OCI-LY3 (cell line): ENCODE measurements at regions not wholly inside any gene's neighbourhood (a gene's known extent, or its start where the extent isn't known, plus 50 kb on each side); places are given as distances from the start of the nearest gene placed in this dataset.

Source experiments
- H2AFZ ChIP-seq: fragments of 200-600, 300-600 bp; shearing (Covaris generic); 2 replicates; pipeline ENCODE4 v1.6.0; 2014; ENCODE audit warnings: antibody characterized with exemption, low read depth, low read length
- H3K27ac ChIP-seq: fragments of 200-600, 300-600 bp; sonication (generic); 2 replicates; pipeline ENCODE4 v1.5.1; 2014; ENCODE audit warnings: mild to moderate bottlenecking, low read length, moderate library complexity, mixed read lengths
- H3K27me3 ChIP-seq: fragments of 200-600, 300-600 bp; sonication (generic); 2 replicates; pipeline ENCODE4 v1.6.1; 2014; ENCODE audit warnings: low read depth, low read length, mixed read lengths
- H3K36me3 ChIP-seq: fragments of 200-600, 300-600 bp; sonication (generic); replicated peaks from 2 replicates; pipeline ENCODE3; 2014; ENCODE audit warnings: low read depth, low read length, mixed read lengths
- H3K4me1 ChIP-seq: fragments of 300-600, 200-600 bp; sonication (generic); 2 replicates; pipeline ENCODE4 v1.6.1; 2014; ENCODE audit warnings: low read length, mixed read lengths
- H3K4me2 ChIP-seq: fragments of 200-600, 300-600 bp; sonication (generic); 2 replicates; pipeline ENCODE4 v1.6.1; 2014; ENCODE audit warnings: low read length, mixed read lengths
- H3K4me3 ChIP-seq: fragments of 300-600, 200-600 bp; sonication (generic); 2 replicates; pipeline ENCODE4 v1.5.1; 2014; ENCODE audit warnings: antibody characterized with exemption, mild to moderate bottlenecking, low read length, moderate library complexity
- H3K79me2 ChIP-seq: fragments of 300-600, 200-600 bp; shearing (Covaris generic); 2 replicates; pipeline ENCODE4 v1.6.1; 2014; ENCODE audit warnings: mild to moderate bottlenecking, low read length, mixed read lengths
- H3K9ac ChIP-seq: fragments of 300-600, 200-600 bp; shearing (Covaris generic); 2 replicates; pipeline ENCODE4 v1.6.0; 2014; ENCODE audit warnings: mild to moderate bottlenecking, low read length, moderate library complexity
- H3K9me3 ChIP-seq: fragments of 200-600, 300-600 bp; shearing (Covaris generic); 2 replicates; pipeline ENCODE4 v1.6.1; 2014; ENCODE audit warnings: low read length, mixed read lengths; ENCODE audit not compliant: insufficient read depth
- H4K20me1 ChIP-seq: fragments of 200-600, 300-600 bp; sonication (generic); 2 replicates; pipeline ENCODE4 v1.6.1; 2016; ENCODE audit warnings: low read length, mixed read lengths; ENCODE audit not compliant: insufficient read depth
- CTCF ChIP-seq: fragments of 200-600, 300-600 bp; sonication (generic); IDR thresholded peaks from 2 replicates; pipeline ENCODE4 v1.5.1; 2014; ENCODE audit warnings: antibody characterized with exemption, low read length, low read depth
- EZH2phosphoT487 ChIP-seq: fragments of 200-600 bp; shearing (Covaris generic); IDR thresholded peaks from 2 replicates; pipeline ENCODE4 v1.6.1; 2018; ENCODE audit warnings: antibody characterized with exemption, mixed run types, low read depth

DNA sequence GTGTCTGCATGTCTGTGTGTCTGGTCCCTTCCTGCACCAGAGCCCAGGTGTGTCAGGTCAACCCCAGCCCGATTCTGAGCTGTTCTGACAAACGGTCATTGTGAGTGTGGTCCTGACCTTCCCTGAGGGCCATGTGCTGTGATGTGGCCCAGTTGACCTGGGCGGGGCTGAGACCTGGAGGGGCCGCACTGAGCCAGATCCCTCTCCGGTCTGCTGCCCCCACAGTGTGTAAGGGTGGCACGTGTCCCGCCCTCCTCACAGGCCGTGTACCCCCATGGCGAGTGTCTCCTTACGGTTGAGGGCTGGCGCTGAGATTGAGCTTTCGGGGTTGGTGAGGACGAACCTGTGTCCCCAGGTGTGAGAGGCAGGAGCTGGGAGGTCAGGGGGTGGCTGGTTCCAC lies 136.5 kb downstream of the MRPL36 start:
- no peak overlapping the region for H2AFZ ChIP-seq
- no peak overlapping the region for H3K4me3 ChIP-seq
- no peak overlapping the region for H3K27ac ChIP-seq
- TF ChIP-seq CTCF (no peak), EZH2phosphoT487 (no peak)
- H3K4me1 ChIP-seq = no peaks in the 10 kb centered on the region
- H4K20me1 ChIP-seq = no peaks in the 10 kb centered on the region
- no peaks in the 10 kb centered on the region for H3K36me3 ChIP-seq
- H3K27me3 ChIP-seq = no peaks in the 10 kb centered on the region
- no peak overlapping the region for H3K4me2 ChIP-seq
- H3K9me3 ChIP-seq = no peaks in the 10 kb centered on the region
- no peak overlapping the region for H3K9ac ChIP-seq
- no peaks in the 10 kb centered on the region for H3K79me2 ChIP-seq

GRCh38 chr5:1662559-1663085 lies 137.0 kb downstream of the MRPL36 start:
- H3K36me3 ChIP-seq = no peaks in the 10 kb centered on the region
- no peaks in the 10 kb centered on the region for H3K79me2 ChIP-seq
- no peaks in the 10 kb centered on the region for H4K20me1 ChIP-seq
- no peak overlapping the region for H3K4me2 ChIP-seq
- no peaks in the 10 kb centered on the region for H3K9me3 ChIP-seq
- no peak overlapping the region for H3K9ac ChIP-seq
- H3K27ac ChIP-seq = no peak overlapping the region
- no peaks in the 10 kb centered on the region for H3K4me1 ChIP-seq
- H2AFZ ChIP-seq = no peak overlapping the region
- no peak for TF ChIP-seq CTCF
- TF ChIP-seq EZH2phosphoT487 = no peak
- no peaks in the 10 kb centered on the region for H3K27me3 ChIP-seq
- H3K4me3 ChIP-seq = no peak overlapping the region

DNA sequence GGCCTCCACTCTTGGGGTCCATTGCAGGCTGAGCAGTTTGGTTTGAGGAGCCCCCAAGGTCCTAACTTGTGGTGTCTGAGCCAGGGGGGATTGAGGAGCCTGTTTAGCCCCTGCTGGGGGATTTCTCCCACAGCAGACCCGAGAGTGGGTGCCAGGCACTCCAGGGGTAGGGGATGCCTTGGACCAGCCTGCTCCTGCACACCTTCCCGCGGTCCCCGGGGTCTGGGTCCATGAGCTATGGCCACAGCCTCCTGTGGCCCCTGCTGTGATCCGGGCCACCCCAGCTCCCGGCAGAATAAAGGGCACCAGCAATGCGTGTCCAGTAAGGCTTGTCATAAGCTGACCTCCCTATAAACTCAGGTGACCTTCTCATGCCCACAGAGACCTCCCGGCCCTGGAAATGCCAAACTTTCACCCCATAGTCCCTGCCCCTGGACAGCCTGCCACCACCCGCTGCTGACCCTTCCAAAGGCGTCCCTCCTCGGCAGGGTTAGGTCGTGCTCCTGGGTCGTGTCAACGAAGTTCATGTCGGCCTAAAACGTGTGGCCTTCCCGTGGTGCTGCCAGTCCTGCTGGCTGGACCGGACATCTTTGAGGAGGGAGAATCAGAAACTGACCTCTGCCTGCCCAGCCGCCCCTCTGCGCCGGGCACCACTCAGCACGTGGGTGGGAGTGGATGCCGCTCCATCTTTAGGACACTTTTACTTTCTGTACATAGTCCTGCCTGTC lies 137.6 kb downstream of the MRPL36 start:
- Histone ChIP-seq H3K4me1 (no peaks in the 10 kb centered on the region), H3K9me3 (no peaks in the 10 kb centered on the region), H2AFZ (no peak overlapping the region), H3K79me2 (no peaks in the 10 kb centered on the region), H3K27me3 (no peaks in the 10 kb centered on the region), H4K20me1 (no peaks in the 10 kb centered on the region), H3K36me3 (no peaks in the 10 kb centered on the region), H3K27ac (no peak overlapping the region), H3K4me3 (no peak overlapping the region), H3K4me2 (no peak overlapping the region), H3K9ac (no peak overlapping the region)
- TF ChIP-seq EZH2phosphoT487 = no peak
- no peak for TF ChIP-seq CTCF

GRCh38 chr5:1661311-1661710 lies 137.6 kb upstream of the LPCAT1 start:
- TF ChIP-seq CTCF = no peak
- TF ChIP-seq EZH2phosphoT487 = no peak
- Histone ChIP-seq H3K4me2 (no peak overlapping the region), H3K27me3 (no peaks in the 10 kb centered on the region), H4K20me1 (no peaks in the 10 kb centered on the region), H3K79me2 (no peaks in the 10 kb centered on the region), H2AFZ (no peak overlapping the region), H3K4me3 (no peak overlapping the region), H3K9me3 (no peaks in the 10 kb centered on the region), H3K36me3 (no peaks in the 10 kb centered on the region), H3K9ac (no peak overlapping the region), H3K27ac (no peak overlapping the region), H3K4me1 (no peaks in the 10 kb centered on the region)
